Heart left ventricle (tissue), 16 donors: ENCODE measurements at regions not wholly inside any gene's neighbourhood (a gene's known extent, or its start where the extent isn't known, plus 50 kb on each side); places are given as distances from the start of the nearest gene placed in this dataset.
A peak's percentile ranks its signal among the peaks of the same experiment; 100 is the strongest.

Source experiments
- ATAC-seq, 4 donors: fragments of 200-7000 bp; cut with Tn5 transposase; one replicate each; pipeline ENCODE4 v1.9.1; 2020 to 2022; ENCODE audit warnings: moderate library complexity in 4 of 4, mild to moderate bottlenecking in 3 of 4, moderate number of reproducible peaks in 1 of 4
- DNase-seq, 5 donors: peaks; one replicate each; pipeline ENCODE4 v3.0.0-alpha.2; 2020
- H3K27ac ChIP-seq, 12 donors: fragments of 200-600 bp; sonication (generic) in 4 of 12; one replicate each; pipeline versions ENCODE4 v1.5.0 to v1.8.0; 2016 to 2022; ENCODE audit warnings: mild to moderate bottlenecking in 2 of 12
- H3K27me3 ChIP-seq, 9 donors: fragments of 200-600 bp; sonication (generic) in 2 of 9; one replicate each; pipeline versions ENCODE4 v1.5.1 to v1.8.0; 2016 to 2022; ENCODE audit warnings: mild to moderate bottlenecking in 3 of 9
- H3K36me3 ChIP-seq, 9 donors: fragments of 200-600 bp; sonication (generic) in 2 of 9; one replicate each; pipeline versions ENCODE4 v1.5.0 to v1.8.0; 2018 to 2022; ENCODE audit warnings: mild to moderate bottlenecking in 2 of 9
- H3K4me1 ChIP-seq, 12 donors: fragments of 200-600 bp; sonication (generic) in 4 of 12; one replicate each; pipeline versions ENCODE4 v1.5.0 to v1.8.0; 2016 to 2022; ENCODE audit warnings: mild to moderate bottlenecking in 3 of 12
- H3K4me3 ChIP-seq, 12 donors: fragments of 200-600 bp; sonication (generic) in 4 of 12; one replicate each; pipeline versions ENCODE4 v1.5.0 to v1.8.0; 2017 to 2022; ENCODE audit warnings: mild to moderate bottlenecking in 9 of 12, moderate library complexity in 4 of 12
- H3K9me3 ChIP-seq, 12 donors: fragments of 200-600 bp; sonication (generic) in 4 of 12; one replicate each; pipeline versions ENCODE4 v1.5.0 to v1.8.0; 2016 to 2022; ENCODE audit warnings: mild to moderate bottlenecking in 1 of 12
- POLR2A ChIP-seq, 2 donors: fragments of 450-650 bp; IDR thresholded peaks; one replicate each; pipeline ENCODE4 v1.6.1; 2017; ENCODE audit warnings: antibody characterized with exemption in 2 of 2, mild to moderate bottlenecking in 2 of 2, moderate library complexity in 2 of 2
- WGBS, 4 donors: extraction: QIAGEN DNeasy Blood & Tissue Kit in 2 of 4; methylation state at CpG; one replicate each; pipeline versions ENCODE4 v1.1.5 to v1.1.7; 2013 to 2018; 5-methylcytosine and 5-hydroxymethylcytosine counted together
- intact Hi-C, 10 donors: fragments of 100-400 bp; cut with DNase I; formaldehyde crosslinking; loops; one replicate each; pipeline versions ENCODE4 v1.11.1 to v1.14.2; 2022
- TF ChIP-seq, protein P1 (sequence below), 12 donors: fragments of 200-600 bp; sonication (generic) in 4 of 12; IDR thresholded peaks; one replicate each; pipeline versions ENCODE4 v1.5.0 to v1.8.0; 2018 to 2022; ENCODE audit warnings: antibody characterized with exemption in 12 of 12, mild to moderate bottlenecking in 5 of 12
- donor health status: ischemic (EF 13 %, LVEDD 7.1; RV severe dilation, severe dysfunction).
- donor health status: healthy with polysubstance abuse.
- donor health status: DM: no; HTN: yes; CAD: no.
- donor health status: DM: no; HTN: no; CAD: no.
- donor health status: ischemic (EF 25% LVEDD 6.9; RV normal size, moderate dysfunction).
- donor health status: ischemic (EF 25% LVEDD 5.7; RV mildly dilated, moderate dysfunction).
- donor health status: healthy.
- donor health status: DM: yes; HTN: yes; CAD: no.
- donor health status: ischemic (EF 35%, LVEDD 5.7; RV mildly dilated, moderate dysfunction).
- donor health status: nonischemic (EF 11% LVEDD 7.7; RV severe dilation, severe dysfunction).
- donor health status: DM: yes; HTN: yes; CAD: no.
- donor health status: PGD.
- donor health status: ischemic (EF 29% LVEDD 5.4; RV normal size, mild dysfunction).
- donor health status: nonischemic (EF 23%, LVEDD 6.1; RV moderate dilation, normal function).

DNA sequence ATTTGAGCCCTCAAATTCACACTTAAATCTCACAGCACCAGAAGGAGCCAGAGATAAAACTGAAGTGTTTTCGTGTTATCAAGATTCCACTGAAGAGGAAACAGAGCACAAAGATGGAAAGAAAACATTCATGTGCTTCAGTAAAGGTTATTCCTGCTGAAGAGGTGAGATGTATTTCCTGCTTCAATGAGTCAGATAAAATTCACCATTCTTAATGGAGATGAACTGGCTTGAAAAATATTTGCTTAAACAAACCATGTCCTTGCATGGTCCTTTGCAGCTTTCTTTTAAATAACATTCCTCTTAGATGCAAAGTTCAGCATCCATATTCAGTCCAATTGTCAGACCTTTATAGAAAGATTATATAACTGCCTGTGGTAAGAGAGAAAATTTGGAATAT lies 294.2 kb downstream of the IPMK start:
- ATAC-seq (no peak), DNase-seq (no peak)
- H3K9me3 ChIP-seq: peaks cover 0 to 14% (median 0%) of the 10 kb centered on the region in 12 donors
- H3K36me3 ChIP-seq: no peaks in the 10 kb centered on the region
- H3K27ac ChIP-seq: no peak overlapping the region
- no peaks in the 10 kb centered on the region for H3K4me1 ChIP-seq
- intact Hi-C loops: no loop called here
- TF ChIP-seq, protein P1, sequence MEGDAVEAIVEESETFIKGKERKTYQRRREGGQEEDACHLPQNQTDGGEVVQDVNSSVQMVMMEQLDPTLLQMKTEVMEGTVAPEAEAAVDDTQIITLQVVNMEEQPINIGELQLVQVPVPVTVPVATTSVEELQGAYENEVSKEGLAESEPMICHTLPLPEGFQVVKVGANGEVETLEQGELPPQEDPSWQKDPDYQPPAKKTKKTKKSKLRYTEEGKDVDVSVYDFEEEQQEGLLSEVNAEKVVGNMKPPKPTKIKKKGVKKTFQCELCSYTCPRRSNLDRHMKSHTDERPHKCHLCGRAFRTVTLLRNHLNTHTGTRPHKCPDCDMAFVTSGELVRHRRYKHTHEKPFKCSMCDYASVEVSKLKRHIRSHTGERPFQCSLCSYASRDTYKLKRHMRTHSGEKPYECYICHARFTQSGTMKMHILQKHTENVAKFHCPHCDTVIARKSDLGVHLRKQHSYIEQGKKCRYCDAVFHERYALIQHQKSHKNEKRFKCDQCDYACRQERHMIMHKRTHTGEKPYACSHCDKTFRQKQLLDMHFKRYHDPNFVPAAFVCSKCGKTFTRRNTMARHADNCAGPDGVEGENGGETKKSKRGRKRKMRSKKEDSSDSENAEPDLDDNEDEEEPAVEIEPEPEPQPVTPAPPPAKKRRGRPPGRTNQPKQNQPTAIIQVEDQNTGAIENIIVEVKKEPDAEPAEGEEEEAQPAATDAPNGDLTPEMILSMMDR (IDR thresholded peaks at IDR 0.05): no peak
- no peak for TF ChIP-seq POLR2A (IDR thresholded peaks at IDR 0.05)
- 5 to 19% (median 15%) methylated on average over 1 of the region's 1 CpG for WGBS, 4 donors
- H3K4me3 ChIP-seq: no peak overlapping the region
- no peaks in the 10 kb centered on the region for H3K27me3 ChIP-seq

DNA sequence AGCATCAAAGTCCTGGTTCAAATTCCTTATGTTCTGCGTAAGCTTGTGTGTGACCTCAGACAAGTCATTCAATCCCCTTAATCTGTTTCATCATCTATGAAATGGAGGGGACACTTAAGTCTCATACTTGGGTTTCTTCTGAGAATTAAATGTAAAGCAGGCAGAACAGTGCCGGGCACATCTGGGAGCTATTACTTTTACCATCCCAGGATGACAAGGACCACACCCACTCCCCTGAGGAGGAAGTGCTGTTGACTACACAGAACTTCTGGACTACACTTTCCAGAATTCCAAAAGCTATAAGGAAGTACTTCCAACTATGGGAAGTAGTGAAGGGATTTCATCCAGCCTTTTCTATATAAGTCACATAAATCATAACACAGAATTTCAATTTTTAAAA lies 294.9 kb downstream of the IPMK start:
- ATAC-seq (no peak), DNase-seq (no peak)
- Histone ChIP-seq H3K27ac (no peak overlapping the region), H3K27me3 (no peaks in the 10 kb centered on the region), H3K9me3 (peaks cover 0 to 11% (median 0%) of the 10 kb centered on the region in 12 donors), H3K36me3 (no peaks in the 10 kb centered on the region), H3K4me3 (no peak overlapping the region), H3K4me1 (no peaks in the 10 kb centered on the region)
- 81 to 95% (median 85%) methylated on average over 2 of the region's 2 CpGs for WGBS, 4 donors
- TF ChIP-seq, protein P1 (IDR thresholded peaks at IDR 0.05): no peak
- no peak for TF ChIP-seq POLR2A (IDR thresholded peaks at IDR 0.05)
- intact Hi-C loops: no loop called here

DNA sequence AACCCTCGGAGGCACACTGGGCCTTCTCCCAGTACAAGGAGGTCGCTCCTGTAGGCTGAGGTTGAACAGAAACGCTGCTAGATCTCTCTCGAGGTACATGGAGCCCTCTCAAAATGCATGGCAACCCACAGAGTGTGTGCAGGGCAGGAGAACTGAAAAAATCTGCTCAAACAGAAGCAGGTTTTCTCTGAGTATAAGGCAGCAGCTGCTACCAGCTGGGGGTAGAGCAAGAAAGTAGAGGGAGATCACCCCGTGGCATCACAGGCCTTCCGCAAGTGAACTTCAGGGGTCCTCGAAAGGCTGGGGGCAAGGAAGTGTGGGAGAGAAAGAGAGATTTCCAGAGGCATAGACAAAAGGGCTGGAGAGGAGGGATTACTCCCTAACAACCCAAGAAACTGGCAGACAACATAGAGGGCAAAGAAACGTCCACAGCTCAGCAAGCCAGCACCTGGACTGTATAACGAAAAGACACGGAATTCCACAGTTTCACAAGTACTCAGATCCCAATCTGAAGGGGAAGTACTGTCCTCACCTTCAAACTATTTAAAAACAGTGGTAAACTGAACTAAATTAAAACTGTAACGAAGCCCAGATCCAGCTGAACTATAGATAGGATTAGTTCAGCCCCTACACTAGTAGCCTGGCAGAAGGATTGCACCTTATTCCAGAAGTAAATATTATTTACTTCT lies 299.2 kb downstream of the IPMK start:
- WGBS, 4 donors: 66 to 76% (median 70%) methylated on average over 11 of the region's 11 CpGs
- Histone ChIP-seq H3K4me1 (peaks cover 0 to 14% (median 0%) of the 10 kb centered on the region in 12 donors), H3K9me3 (peaks cover 0 to 5% (median 0%) of the 10 kb centered on the region in 12 donors), H3K36me3 (no peaks in the 10 kb centered on the region), H3K27ac (no peak overlapping the region), H3K27me3 (no peaks in the 10 kb centered on the region), H3K4me3 (no peak overlapping the region)
- TF ChIP-seq POLR2A (IDR thresholded peaks at IDR 0.05): no peak
- TF ChIP-seq, protein P1 (IDR thresholded peaks at IDR 0.05): no peak
- intact Hi-C loops: loop anchor here in 2 of 10 donors (10.0 kb wide), 2 partner anchors 46 to 124 kb away; no protein-coding TSS in a partner anchor
- ATAC-seq (no peak), DNase-seq (no peak)

DNA sequence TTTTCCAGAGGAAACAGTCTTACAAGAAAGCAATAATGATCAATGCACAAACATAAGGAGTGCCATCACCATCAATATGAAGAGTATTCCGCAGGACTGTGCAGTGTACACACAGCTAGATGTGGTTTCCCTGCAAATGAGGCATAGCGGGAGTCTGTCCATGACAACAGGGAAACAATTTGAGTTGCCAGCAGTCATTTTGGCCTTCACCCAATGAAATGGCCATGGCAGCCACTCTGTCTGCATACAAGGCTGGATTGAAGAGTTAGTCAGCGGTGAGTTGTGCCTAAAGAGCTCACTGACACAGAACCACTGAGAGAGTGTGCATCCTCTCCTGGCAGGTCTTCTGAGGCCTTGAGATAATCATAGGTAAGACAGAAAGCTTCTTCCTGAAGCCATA lies 303.3 kb downstream of the IPMK start:
- Histone ChIP-seq H3K9me3 (peaks cover 0 to 5% (median 0%) of the 10 kb centered on the region in 12 donors), H3K36me3 (no peaks in the 10 kb centered on the region), H3K27me3 (no peaks in the 10 kb centered on the region), H3K4me3 (no peak overlapping the region), H3K4me1 (peaks cover 0 to 21% (median 0%) of the 10 kb centered on the region in 12 donors), H3K27ac (peak overlapping the region in 6 of 12 donors; percentile 42 to 73 (median 57))
- peak in 1 of 2 donors; percentile 27 for TF ChIP-seq POLR2A (IDR thresholded peaks at IDR 0.05)
- TF ChIP-seq, protein P1 (IDR thresholded peaks at IDR 0.05): no peak
- intact Hi-C loops: loop anchor here in 2 of 10 donors (5.0 to 10.0 kb wide), 3 partner anchors 50 to 120 kb away; no protein-coding TSS in a partner anchor
- DNase-seq (peak; percentile 43 to 81 (median 61)), ATAC-seq (peak; percentile 92 to 97 (median 94))
- WGBS, 4 donors: 47 to 60% (median 54%) methylated on average over 3 of the region's 3 CpGs
